ENCODE measurements at regions not wholly inside any gene's neighbourhood (a gene's known extent, or its start where the extent isn't known, plus 50 kb on each side); places are given as distances from the start of the nearest gene placed in this dataset.

- DNase-seq (ENCODE audit: low spot score) = no peak
Observed at GRCh38 chr21:40985370-40985769, 138.4 kb upstream of the DSCAM start.

DNA sequence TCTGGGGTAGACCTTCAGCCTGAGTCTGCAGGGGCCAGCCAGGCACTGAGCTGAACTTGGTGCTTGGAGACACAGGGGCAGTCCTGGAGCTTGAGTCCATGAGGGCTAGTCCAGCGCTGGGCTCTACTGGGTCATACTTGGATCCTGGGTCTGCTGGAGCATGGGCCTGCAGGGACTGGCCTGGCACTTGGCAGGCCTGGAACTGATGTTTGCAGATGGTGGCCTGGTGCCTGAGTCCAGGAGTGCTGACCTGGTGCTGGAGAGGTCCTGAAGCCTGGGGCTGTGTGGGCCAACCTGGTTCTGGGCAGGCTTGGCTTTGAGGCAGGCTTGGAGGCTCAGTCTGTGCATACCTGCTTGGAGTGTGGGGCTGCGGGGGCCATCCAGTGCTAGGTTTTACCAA lies 143.4 kb upstream of the DSCAM start:
- DNase-seq (ENCODE audit: low spot score) = no peak

GRCh38 chr21:40997831-40998230 lies 150.9 kb upstream of the DSCAM start:
- no peak for DNase-seq (ENCODE audit: low spot score)

DNA sequence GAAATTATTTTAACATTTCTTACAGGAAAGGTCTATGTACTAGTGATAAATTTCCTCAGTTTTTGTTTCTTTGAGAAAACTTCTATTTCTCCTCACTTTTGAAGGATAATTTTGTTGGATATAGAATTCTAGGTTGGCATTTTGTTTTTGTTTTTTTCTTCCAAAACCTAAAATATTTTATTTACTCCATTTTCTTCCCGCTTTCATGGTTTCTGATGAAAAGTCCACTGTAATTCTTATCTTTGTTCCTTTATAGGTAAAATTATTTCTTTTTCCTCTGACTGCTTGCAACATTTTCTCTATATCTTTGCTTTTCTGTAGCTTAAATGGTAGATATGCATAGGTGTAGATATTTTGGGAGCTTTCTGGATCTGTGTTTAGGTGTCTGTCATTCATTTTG lies 153.9 kb upstream of the DSCAM start:
- no peak for DNase-seq (ENCODE audit: low spot score)

- DNase-seq (ENCODE audit: low spot score) = no peak
Observed at GRCh38 chr21:41006636-41007035, 159.7 kb upstream of the DSCAM start.

DNA sequence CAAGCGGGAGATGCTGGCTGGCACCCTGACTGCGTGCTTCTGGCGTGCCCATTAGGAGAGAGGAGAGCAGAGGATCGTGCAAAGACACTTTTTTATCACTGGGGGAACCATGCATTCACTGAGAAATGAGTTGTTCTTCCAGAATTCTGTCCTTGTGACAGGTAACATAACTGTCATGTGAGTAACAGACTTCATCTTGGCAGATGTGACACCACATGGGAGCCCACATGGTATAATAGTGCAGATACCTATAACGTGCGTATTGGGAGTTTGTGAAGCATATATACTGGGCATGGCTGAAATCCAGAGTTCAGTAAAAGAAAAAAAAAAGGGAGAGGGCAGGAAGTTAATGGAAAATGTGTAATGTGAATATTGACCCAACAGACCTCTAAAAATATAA lies 159.6 kb upstream of the BACE2 start:
- no peak for DNase-seq (ENCODE audit: low spot score)

- DNase-seq (ENCODE audit: low spot score) = no peak
Observed at GRCh38 chr21:41008974-41009373, 159.0 kb upstream of the BACE2 start.

- DNase-seq (ENCODE audit: low spot score) = no peak
Observed at GRCh38 chr21:41009398-41010100, 158.4 kb upstream of the BACE2 start.

DNA sequence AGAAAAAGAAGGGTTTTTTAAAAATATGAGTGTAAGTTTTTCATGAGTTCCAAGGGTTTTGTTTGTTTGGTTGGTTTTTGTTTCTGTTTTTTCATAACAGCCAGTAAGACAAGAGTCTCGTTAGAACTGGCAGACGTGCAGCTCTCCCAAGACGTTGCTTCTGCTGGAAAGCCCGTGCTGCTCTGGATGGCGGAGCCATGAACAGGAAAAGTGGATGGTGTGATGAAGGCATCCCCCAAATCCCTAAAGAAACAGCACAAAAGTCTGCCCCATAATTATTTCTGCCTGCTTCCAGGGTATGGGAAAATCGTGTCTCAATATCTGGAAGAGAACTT lies 157.9 kb upstream of the BACE2 start:
- DNase-seq (ENCODE audit: low spot score) = no peak

GRCh38 chr21:41011098-41011731 lies 156.7 kb upstream of the BACE2 start:
- DNase-seq (ENCODE audit: low spot score) = no peak

DNA sequence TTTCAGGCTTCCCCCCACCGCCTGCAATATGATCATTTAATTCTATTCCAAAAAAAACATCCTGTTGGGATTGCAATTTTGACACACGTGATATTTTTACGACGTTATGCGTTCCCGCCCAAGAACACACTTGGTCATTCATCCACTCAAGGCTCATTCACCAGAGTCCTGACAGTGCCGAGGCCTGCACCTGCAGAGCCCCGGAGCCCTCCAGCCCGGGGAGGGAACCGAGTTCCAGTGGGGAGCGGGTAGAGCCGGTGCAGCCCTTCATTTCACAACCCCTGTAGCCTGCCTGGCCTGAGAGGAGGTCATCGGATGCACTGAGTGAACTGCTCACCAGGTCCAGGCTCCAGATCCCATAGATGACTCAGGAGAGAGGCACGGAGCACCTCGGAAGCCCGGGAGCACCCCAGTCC lies 156.0 kb upstream of the BACE2 start:
- no peak for DNase-seq (ENCODE audit: low spot score)

- DNase-seq (ENCODE audit: low spot score) = no peak
Observed at GRCh38 chr21:41012425-41012824, 155.5 kb upstream of the BACE2 start.

GRCh38 chr21:41016472-41016871 lies 151.5 kb upstream of the BACE2 start:
- DNase-seq (ENCODE audit: low spot score) = no peak

GRCh38 chr21:41018431-41018830 lies 149.5 kb upstream of the BACE2 start:
- no peak for DNase-seq (ENCODE audit: low spot score)

DNA sequence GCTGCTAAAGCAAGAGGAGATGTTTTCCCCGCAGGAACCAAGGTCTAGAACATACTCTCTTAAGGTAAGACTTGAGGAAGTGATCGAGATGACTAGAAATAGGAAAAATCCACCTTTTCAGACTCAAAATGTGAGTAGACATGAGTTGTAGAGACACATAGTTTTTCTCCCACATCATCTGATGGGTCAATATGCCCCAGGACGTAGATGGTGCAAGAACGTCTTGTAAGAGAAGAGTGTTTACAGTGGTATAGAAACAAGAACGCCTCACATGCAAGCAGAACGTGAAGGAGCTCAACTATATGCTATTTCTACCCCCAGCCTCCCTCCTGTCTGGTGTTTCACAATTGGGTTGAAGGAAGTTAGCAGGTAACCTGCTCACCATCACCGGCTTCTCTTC lies 144.0 kb upstream of the BACE2 start:
- no peak for DNase-seq (ENCODE audit: low spot score)

GRCh38 chr21:41024341-41024740 lies 143.6 kb upstream of the BACE2 start:
- DNase-seq (ENCODE audit: low spot score) = no peak

GRCh38 chr21:41024746-41025254 lies 143.2 kb upstream of the BACE2 start:
- no peak for DNase-seq (ENCODE audit: low spot score)

- no peak for DNase-seq (ENCODE audit: low spot score)
Observed at GRCh38 chr21:41029571-41029970, 138.4 kb upstream of the BACE2 start.

DNA sequence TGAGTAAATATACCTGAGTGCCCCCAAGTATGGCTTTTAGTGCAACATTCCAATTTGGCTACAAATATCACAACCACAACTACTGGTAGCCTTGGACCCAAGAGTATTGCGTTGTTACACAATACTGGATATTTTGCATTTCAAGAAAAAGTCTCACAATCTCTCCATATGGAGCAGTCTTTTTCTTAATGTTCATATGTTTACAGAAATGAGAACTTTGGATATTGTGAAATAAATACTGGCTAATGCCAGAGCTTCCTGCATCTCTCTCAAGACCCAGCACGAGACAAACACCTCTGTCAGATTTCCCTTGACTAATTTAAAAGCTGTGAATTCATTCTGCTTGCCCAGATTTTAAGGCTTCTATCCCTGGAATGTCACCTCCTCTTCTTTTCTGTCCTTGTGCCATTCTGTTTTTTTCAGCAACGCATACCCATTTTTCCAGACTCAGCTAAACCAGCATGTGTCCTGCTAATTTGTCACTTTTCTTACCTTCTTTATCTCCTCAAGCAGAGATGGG lies 136.2 kb upstream of the BACE2 start:
- no peak for DNase-seq (ENCODE audit: low spot score)

DNA sequence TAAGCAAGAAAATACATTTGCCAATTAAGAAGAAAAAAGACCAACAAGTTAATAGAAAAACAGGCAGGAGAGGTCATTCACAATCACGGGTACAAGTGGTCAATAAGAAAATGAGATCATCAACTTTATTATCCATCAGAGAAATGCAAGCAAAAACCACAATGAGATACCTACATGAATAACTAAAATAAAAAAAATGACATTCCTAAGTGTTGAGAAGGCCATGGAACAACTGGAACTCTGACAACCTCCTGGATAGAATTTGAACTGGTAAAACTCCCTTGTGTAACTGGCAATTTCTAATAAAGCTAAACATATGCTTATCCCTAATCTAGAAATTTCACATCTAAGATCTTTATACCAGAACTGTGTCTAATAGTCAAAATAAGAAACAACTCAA lies 135.4 kb upstream of the BACE2 start:
- DNase-seq (ENCODE audit: low spot score) = no peak

DNA sequence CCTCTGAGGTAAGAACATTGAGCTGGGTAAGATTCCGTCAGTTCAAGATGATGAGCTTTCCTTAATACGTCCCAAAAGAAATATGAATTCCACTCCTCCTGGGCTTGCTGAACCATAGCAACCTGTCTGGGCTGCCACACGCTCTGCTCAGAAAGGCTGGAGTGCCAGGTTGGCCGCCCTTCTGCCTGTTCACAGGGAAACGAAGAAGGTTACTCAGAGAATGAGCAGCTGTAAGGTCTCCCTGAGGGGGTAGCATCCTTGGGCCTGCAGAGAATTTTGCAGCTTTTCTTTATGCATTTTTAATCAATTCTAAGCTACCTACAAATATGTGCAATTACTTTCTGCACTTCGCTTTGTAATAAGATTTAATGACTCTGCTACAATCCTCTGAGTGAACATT lies 130.7 kb upstream of the BACE2 start:
- DNase-seq (ENCODE audit: low spot score) = no peak

DNA sequence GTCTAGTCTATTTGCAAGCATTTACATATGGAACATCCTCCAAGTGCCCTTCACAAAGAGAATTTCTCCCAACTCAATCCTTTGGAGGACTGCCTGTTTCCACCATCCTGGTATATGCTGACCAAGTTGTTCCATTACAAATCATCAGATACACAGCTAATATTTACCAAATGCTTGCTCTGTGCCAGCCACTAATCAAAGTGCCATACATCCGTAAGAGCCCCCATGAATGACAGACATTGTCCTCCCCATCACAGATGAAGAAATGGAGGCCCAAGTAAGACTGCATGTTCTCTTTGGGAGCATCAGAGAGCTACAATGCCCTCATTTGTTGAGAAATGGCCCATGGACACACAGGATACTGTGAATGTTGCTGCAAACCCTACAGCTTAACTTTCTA lies 130.0 kb upstream of the BACE2 start:
- no peak for DNase-seq (ENCODE audit: low spot score)

DNA sequence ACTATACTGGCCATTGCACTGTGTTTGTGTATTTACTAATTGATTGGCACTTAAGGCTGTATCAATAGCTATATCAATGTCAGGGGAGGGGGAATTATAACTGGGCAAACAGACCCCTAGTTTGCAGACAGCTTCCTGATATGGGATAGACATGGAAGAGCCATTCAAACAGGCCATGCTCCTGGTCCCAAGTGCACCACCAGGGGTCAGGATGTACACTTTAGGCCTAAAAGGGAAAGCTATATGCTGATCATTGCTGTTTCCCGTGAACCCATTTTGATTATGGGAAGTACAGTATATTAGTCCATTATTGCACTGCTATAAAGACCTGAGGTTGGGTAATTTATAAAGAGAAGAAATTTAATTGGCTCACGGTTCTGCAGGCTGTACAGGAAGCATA lies 124.9 kb upstream of the BACE2 start:
- DNase-seq (ENCODE audit: low spot score) = no peak
